IPS DF 4.7 (cell line): ENCODE measurements at regions not wholly inside any gene's neighbourhood (a gene's known extent, or its start where the extent isn't known, plus 50 kb on each side); places are given as distances from the start of the nearest gene placed in this dataset.
"Not testable (repeated sequence)": the region's sequence is repeated elsewhere in the genome, so short reads cannot be mapped to it uniquely, and the experiment has no call there.

Source experiments
- DNase-seq: peaks from one replicate; pipeline ENCODE4 v3.0.0-alpha.2; 2013; ENCODE audit warnings: low spot score; ENCODE audit errors: extremely low read depth

- no peak for DNase-seq
Measured at GRCh38 chr5:7209658-7210057, 186.3 kb upstream of the ADCY2 start.

DNA sequence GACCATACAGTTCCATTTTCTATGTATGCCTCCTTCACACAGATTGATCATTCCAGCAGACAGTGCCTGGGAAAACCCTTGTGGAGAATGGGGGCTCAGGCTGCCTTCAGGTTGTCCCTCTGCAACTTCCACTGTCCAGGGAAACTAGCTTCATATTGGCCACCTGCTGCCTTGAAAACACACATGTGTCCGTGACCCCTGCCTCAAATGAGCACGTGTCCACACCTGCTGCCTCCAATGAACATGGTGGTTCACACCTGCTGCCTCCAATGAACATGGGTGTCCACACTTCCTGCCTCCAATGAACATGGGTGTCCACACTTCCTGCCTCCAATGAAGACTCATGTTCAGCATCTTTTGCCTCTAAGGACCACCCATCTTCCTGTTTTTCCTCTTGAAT, 185.4 kb upstream of the ADCY2 start:
- no peak for DNase-seq

DNA sequence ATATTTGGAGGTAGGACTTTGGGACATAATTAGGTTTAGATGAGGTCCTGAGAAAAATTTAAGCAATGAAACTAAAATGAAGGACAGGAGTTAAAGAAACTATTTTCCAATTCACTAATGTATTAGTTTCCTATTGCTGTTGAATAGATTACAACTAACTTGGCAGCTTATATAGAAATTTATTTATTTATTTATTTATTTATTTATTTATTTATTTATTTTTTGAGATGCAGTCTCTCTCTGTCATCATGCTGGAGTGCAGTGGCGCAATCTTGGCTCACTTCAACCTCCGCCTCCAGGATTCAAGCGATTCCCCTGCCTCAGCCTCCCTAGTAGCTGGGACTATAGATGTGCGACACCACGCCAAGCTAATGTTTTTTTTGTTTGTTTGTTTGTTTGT, 182.4 kb upstream of the ADCY2 start:
- DNase-seq = no peak

GRCh38 chr5:7214906-7215416, 181.0 kb upstream of the ADCY2 start:
- no peak for DNase-seq

DNA sequence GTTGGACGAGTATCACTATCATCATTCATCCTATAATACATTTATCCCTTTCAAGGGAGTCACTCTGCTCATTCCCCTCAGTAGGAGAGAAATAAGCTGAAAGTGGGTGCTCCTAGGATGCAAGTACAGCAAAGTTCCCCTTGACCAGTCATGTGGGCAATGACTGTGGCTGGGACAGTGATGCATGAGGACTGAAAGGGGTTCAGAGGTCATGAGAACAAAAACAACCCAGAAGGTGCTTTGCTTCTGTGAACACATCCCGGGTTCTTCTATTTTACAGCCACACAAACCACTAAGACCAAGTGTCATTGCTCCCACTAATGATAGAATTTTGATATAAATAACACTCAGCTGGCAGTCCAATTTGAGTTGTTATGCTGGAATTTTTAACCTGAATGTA, 177.8 kb upstream of the ADCY2 start:
- DNase-seq = no peak

DNA sequence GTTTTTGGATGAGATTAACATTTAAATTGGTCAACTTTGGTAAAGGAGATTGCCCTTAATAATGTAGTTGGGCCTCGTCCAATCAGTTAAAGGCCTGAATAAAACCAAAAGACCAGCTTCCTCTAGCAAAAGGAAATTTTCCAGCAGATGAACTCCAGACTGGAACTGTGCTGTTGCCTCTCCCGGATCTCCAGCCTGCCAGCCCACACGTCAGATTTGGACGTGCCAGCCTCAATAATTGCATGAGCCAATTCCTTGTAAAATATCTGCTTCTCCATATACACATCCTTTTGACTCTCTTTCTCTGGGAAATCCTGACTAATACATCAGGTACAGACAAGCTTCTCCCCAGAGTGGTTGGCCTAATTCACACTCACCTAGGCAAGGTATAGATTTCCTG, 175.8 kb upstream of the ADCY2 start:
- no peak for DNase-seq

GRCh38 chr5:7221041-7221440, 174.9 kb upstream of the ADCY2 start:
- DNase-seq = no peak

DNA sequence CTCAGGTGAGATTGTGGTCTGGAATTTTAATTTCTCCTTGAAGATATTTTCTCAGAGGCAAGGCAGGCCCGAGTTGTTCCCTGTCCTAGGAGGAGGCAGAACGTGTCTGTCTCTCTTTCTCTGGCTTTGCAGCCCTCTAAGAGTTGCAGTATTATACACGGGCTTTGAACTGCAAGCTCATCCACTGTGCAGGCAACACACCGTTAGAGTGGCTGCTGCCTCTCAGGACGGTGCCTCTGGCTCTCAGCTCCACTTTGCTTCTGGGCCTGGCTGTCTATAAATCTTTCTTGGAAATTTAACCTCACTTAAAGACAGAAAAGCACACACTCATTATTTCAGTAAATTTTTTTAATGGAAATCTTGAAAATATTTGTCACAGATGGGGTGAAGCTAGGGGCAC, 170.1 kb upstream of the ADCY2 start:
- DNase-seq = no peak

DNA sequence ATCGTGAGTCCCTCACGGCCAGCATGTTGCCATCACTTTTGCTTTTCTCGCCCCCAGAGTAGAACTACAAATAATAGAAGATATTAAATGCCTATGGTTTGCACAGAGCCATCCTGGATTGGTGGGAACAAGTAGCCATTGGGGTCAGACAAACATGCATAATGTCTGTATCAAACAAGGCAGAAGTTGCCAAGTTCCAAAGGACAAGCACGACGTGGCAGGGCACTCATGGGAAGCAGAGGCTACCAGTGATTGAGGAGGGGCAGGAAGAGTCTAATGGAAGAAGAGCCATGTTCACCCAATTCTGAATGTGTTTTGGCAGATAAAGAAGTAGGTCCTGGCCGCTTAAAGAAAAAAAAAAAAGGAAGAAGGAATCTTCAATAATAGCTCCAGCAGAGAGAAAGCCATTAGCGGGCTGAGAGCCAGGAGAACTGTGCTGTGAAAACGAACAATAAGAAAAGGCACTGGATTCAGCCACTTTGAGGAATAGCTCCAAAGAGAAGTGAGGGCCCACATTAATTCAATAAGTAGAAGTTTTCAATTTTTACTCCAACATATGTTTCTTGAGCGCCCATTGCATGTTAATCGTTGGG, 153.7 kb upstream of the ADCY2 start:
- no peak for DNase-seq

GRCh38 chr5:7244208-7244607, 151.7 kb upstream of the ADCY2 start:
- no peak for DNase-seq

- no peak for DNase-seq
Measured at GRCh38 chr5:7245121-7245651, 150.8 kb upstream of the ADCY2 start.

DNA sequence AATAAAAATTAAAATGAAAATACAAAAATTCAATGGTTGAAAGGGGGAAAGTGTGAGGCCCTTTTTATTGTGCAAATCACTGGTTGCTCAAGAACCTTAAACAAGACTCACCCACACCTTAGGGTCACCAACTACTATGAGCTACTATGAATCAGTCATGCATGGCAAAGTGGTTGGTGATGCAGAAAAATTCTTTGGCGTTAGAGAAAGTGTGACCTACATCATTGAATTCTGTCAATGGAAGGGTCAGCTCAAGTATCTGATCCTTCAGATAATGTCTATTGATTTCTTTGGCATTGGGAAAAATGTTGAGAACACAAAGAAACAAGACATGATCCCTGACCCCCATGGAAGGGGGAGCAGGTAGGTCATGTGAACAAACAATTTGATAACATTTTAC, 149.7 kb upstream of the ADCY2 start:
- DNase-seq = no peak

DNA sequence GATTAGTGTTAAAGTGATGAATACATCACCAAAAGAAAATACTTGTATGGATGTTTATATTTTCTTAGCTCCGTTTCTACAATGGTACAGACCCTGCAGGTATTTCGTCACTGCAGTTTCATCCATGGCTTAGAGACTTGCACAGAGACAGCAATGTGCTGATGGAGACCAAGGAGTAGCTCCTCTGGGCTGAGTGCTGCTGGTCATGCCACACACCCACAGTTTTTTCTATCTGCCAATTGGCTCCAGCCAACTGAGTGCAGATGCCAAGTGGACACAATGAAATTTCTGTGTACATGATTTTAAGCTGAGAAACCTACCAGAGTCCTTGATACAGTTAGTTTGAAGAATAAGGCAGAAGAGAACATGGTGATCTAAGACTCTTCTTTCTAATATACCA, 145.9 kb upstream of the ADCY2 start:
- DNase-seq = no peak

GRCh38 chr5:7250611-7251010, 145.3 kb upstream of the ADCY2 start:
- no peak for DNase-seq

GRCh38 chr5:7251132-7251531, 144.8 kb upstream of the ADCY2 start:
- no peak for DNase-seq

DNA sequence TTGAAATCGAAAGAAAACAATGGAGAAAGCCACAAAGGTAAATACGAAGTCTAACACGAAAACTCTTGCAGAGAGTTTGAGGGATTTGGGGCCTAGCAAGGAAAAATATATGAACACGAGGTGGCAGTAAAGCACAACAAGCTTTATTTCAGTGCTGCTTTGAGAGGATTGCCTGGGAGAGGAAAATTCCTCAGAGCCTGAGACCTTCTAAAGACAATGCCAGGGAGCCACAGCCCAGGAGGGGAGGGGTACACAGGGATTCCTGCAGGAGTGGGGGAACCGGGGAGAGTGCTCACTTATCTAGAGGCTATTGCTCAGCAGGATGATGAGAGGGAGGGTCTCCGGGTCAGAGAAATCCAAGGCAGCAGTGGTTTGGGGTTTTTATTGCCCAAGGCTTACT, 134.9 kb upstream of the ADCY2 start:
- DNase-seq = peak; percentile 99

DNA sequence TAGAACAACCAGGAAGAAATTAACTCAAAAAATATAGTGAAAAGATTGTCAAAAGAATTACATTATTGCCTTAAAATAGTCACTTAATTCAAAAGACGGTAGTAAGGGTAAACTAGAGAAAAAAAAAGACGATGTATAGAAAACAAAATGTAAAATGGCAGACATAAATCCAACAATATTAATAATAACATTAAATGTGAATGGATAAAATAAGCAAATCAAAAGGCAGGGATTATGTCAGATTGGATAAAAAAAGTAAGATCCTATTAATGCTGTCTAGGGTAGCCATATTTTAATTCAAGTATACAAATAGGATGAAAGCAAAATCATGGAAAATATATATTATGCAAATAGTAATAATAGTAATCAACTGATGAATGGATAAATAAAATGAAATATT, 134.0 kb upstream of the ADCY2 start:
- no peak for DNase-seq

GRCh38 chr5:7263398-7264015, 132.4 kb upstream of the ADCY2 start:
- DNase-seq = not testable (repeated sequence)

GRCh38 chr5:7265776-7266175, 130.2 kb upstream of the ADCY2 start:
- DNase-seq = not testable (repeated sequence)

- DNase-seq = not testable (repeated sequence)
Measured at GRCh38 chr5:7268722-7269121, 127.2 kb upstream of the ADCY2 start.

- DNase-seq = no peak
Measured at GRCh38 chr5:7269591-7270274, 126.2 kb upstream of the ADCY2 start.

GRCh38 chr5:7271435-7272084, 124.4 kb upstream of the ADCY2 start:
- no peak for DNase-seq
